Choroid plexus epithelial cell (primary cell): ENCODE measurements at regions not wholly inside any gene's neighbourhood (a gene's known extent, or its start where the extent isn't known, plus 50 kb on each side); places are given as distances from the start of the nearest gene placed in this dataset.

ENCODE experiments used
- DNase-seq: peaks from one replicate; pipeline ENCODE4 v3.0.0-alpha.2; 2010; ENCODE audit warnings: low read depth
- H3K4me3 ChIP-seq: 2 replicates; pipeline ENCODE4 v1.5.1; 2011; ENCODE audit warnings: low read depth, mild to moderate bottlenecking, control low read depth, low read length, moderate library complexity
- TF ChIP-seq, protein P1 (sequence below): conservative IDR thresholded peaks from 2 replicates; pipeline ENCODE4 v1.5.1; 2011; ENCODE audit warnings: low read depth, mild to moderate bottlenecking, control low read depth, inconsistent platforms, low read length, moderate library complexity

DNA sequence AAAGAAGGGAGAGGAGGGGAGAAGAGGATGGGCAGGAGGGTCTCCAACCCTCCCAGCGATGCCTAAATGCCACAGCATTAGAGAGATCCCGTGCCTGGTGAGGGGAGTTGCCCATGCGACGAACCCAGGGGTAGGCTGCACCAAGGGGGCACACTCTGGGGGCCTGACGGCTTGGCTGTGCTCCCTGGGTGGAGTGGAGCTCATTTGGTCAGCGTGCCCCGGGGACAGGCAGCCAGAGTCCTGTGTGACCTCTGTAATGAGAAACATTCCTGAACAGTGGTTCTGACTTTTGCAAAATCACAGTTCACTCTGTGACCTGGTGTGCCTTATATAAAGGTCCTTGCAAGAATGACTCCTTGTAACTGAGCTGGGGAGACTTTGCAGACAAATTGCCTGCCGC, 205.0 kb upstream of the N4BP1 start:
- DNase-seq: no peak
- TF ChIP-seq, protein P1, sequence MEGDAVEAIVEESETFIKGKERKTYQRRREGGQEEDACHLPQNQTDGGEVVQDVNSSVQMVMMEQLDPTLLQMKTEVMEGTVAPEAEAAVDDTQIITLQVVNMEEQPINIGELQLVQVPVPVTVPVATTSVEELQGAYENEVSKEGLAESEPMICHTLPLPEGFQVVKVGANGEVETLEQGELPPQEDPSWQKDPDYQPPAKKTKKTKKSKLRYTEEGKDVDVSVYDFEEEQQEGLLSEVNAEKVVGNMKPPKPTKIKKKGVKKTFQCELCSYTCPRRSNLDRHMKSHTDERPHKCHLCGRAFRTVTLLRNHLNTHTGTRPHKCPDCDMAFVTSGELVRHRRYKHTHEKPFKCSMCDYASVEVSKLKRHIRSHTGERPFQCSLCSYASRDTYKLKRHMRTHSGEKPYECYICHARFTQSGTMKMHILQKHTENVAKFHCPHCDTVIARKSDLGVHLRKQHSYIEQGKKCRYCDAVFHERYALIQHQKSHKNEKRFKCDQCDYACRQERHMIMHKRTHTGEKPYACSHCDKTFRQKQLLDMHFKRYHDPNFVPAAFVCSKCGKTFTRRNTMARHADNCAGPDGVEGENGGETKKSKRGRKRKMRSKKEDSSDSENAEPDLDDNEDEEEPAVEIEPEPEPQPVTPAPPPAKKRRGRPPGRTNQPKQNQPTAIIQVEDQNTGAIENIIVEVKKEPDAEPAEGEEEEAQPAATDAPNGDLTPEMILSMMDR: no peak
- H3K4me3 ChIP-seq: no peak overlapping the region

DNA sequence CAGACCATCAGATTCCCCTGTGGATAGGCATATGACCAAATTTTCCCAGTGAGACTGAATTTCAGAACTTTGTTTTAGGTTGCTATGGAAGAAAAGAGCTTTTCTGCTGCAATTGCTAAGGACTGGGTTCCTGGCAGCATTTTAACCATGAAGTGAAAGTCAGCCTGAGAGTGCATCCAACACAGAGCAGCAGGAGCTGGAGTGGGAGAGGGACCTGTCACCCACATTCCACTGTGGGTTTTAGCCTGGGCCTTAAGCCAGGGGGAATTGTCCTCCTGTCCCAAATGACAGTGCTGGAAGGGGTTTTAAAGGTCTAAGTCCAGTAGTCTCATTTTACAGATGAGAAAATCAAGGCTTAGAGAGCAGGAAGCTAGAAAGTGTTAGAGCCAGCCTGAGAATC, 203.5 kb upstream of the N4BP1 start:
- TF ChIP-seq, protein P1: no peak
- DNase-seq: no peak
- no peak overlapping the region for H3K4me3 ChIP-seq

DNA sequence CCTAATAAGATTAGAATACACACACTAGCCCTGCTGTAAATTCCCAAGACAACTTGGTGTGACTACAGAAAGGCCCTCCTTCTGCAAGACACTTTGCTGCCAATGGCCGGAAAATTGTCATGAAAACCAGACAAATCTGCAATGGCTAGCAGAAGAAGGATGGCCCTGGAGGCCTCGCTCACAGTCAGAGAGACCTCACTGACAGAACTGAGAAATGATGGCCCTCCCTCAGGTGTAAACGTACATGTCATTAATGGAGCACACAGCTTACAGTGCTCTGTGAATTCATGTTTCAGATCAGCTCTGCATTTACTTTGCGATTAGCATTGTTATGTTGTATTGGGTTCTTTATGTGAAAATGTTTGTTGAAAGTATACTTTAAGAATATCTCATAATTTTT, 202.9 kb upstream of the N4BP1 start:
- H3K4me3 ChIP-seq: no peak overlapping the region
- no peak for DNase-seq
- TF ChIP-seq, protein P1: no peak

DNA sequence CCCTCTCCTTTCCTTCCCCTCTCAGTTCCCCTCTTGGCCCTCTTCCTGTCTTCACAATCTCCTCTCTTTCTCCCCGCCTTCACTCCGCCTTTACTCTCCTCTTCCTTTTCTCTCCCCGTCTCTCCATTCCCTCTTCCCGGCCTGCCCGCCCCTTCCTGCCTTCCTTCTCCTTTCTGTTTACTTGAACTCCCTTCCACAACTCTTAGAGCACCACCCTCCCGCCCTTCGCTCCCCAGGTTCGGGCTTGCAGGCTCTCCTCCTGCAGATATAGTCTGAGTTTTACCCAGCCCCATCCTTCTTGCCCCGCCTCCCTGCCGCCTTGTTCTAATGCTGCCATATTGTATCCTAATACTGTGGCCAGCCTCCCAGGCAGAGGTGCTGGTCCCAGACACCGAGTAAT, 201.5 kb upstream of the N4BP1 start:
- no peak for DNase-seq
- TF ChIP-seq, protein P1: no peak
- H3K4me3 ChIP-seq: no peak overlapping the region

DNA sequence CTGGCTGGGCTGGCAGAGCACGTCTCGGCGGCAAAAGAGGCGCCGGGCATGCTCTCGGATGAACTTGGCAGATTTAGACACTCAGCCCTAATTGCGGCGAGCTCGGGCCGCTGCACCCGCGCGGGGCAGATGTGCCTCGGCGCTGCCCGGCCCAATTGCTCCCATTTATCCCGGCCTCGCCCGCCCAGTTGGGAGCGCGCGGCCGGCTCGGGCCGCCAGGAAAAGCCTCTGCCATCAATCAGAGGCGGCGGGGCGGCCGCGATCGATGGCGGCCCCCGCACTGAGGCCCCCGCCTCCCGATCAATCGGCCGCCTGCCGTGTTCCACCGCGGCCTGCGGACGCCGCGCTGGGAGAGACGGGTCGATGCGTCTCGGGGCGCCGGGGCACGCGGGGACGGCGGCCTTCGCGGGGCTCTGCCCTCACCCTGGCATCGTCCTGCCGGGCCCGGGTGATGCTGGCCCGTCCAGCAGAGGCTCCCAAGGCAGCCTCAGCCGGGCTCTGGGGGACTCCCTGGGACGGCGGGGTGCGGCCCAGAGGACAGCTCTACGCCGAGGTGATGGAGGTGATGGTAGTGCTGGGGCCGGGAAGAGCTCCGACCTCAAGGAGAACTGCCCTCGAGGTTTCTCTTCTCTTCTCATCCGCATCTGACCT, 200.9 kb upstream of the N4BP1 start:
- H3K4me3 ChIP-seq: no peak overlapping the region
- TF ChIP-seq, protein P1: no peak
- DNase-seq: no peak

DNA sequence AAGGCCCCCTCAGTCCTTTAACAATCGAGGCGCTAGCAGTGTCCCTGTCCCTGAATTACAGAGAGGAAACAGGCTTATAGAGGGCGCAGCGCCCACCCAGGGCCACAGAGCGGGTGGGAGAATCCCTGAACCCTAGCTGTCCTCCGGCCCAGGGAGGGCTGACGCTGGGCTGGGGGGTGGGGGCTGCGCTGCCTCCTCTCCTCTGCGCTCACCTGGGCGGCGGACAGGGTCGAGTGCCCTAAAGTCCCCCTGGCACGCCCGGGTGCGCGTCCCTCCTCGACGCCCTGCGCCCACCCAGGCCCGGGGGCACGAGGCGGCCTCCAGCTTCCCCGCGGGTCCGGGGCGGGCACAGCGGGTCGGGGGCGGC, 200.4 kb upstream of the N4BP1 start:
- H3K4me3 ChIP-seq: no peak overlapping the region
- DNase-seq: no peak
- TF ChIP-seq, protein P1: no peak

DNA sequence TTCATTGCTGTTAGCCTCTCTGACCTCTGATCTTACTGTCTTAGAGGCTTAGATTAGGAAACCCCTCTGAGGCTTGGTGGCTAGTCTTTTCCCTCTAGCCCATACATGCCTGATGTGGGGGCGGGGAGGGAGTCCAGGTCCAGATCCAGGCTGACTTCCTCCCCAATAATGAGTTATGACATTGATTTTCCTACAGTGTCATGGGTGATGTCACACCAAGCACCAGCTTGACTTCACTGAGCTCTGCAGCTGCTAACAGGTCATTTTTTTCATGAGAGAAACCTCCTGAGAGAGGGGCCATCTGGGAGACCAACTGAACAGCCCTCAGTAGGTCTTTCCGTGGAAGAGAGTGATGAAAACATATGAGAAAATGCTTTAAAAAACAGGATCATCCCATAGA, 180.2 kb upstream of the N4BP1 start:
- no peak for DNase-seq
- no peak overlapping the region for H3K4me3 ChIP-seq
- TF ChIP-seq, protein P1: no peak
